H1 (cell line): ENCODE measurements at regions not wholly inside any gene's neighbourhood (a gene's known extent, or its start where the extent isn't known, plus 50 kb on each side); places are given as distances from the start of the nearest gene placed in this dataset.

ENCODE experiments used
- CTCF ChIA-PET: fragments of 300-600 bp; sonication (Branson Sonifier 250); formaldehyde crosslinking; loops from one replicate; lab custom pipeline; 2021; ENCODE audit not compliant: partially characterized antibody; lab: Charles Lee
- POLR2A ChIA-PET: fragments of 300-600 bp; sonication (Branson Sonifier 250); formaldehyde crosslinking; loops from one replicate; lab custom pipeline; 2021; ENCODE audit warnings: inconsistent platforms; ENCODE audit not compliant: partially characterized antibody; lab: Charles Lee
- DNase-seq, 2 experiments: peaks; one replicate each; pipeline versions ENCODE4 v3.0.0 to v3.0.0-alpha.2; 2010 to 2022; ENCODE audit warnings: low spot score in 2 of 2, low read depth in 1 of 2, mixed read lengths in 1 of 2
- FAIRE-seq: peaks from 2 replicates; lab custom pipeline; 2011; peaks lifted over from hg19 to GRCh38; lab: Jason Lieb, UNC
- H2AFZ ChIP-seq: 2 replicates; pipeline ENCODE4 v1.8.1; 2012; ENCODE audit warnings: low read length, inconsistent platforms
- H2AK5ac ChIP-seq: 2 replicates; pipeline ENCODE4 v1.6.1; 2013; ENCODE audit warnings: low read depth, low read length
- H2BK120ac ChIP-seq: replicated peaks from 2 replicates; pipeline ENCODE3; 2013; ENCODE audit warnings: low read depth, low read length, inconsistent platforms
- H2BK12ac ChIP-seq: 2 replicates; pipeline ENCODE4 v1.6.1; 2013; ENCODE audit warnings: low read depth, low read length
- H2BK15ac ChIP-seq: 2 replicates; pipeline ENCODE4 v1.6.1; 2013; ENCODE audit warnings: low read length
- H2BK20ac ChIP-seq: 2 replicates; pipeline ENCODE4 v1.6.1; 2013; ENCODE audit warnings: low read length
- H2BK5ac ChIP-seq: 2 replicates; pipeline ENCODE4 v1.6.1; 2013; ENCODE audit warnings: low read depth, low read length
- H3K14ac ChIP-seq: 2 replicates; pipeline ENCODE4 v1.6.1; 2013; ENCODE audit warnings: inconsistent platforms; ENCODE audit not compliant: insufficient read length
- H3K18ac ChIP-seq: 2 replicates; pipeline ENCODE4 v1.6.1; 2013; ENCODE audit warnings: low read length; ENCODE audit errors: extremely low read depth
- H3K23ac ChIP-seq: 2 replicates; pipeline ENCODE4 v1.6.1; 2013; ENCODE audit warnings: inconsistent platforms; ENCODE audit not compliant: insufficient read length
- H3K23me2 ChIP-seq: 2 replicates; pipeline ENCODE4 v1.6.1; 2013; ENCODE audit warnings: low read depth, low read length
- H3K27ac ChIP-seq: 2 replicates; pipeline ENCODE4 v1.6.1; 2011; ENCODE audit warnings: low read depth, low read length, inconsistent platforms
- H3K27me3 ChIP-seq, 4 experiments: replicated peaks in 1 of 4; 1 replicate in 1 of 4; 2 replicates in 3 of 4; pipeline versions ENCODE4 v1.6.1 to v1.8.1; 2011 to 2013; ENCODE audit warnings: low read length in 3 of 4, mild to moderate bottlenecking in 3 of 4, inconsistent platforms in 2 of 4, mixed read lengths in 2 of 4, moderate library complexity in 1 of 4; ENCODE audit not compliant: control insufficient read depth in 3 of 4, insufficient read depth in 3 of 4; ENCODE audit errors: extremely low read depth in 1 of 4
- H3K36me3 ChIP-seq, 4 experiments: 2 replicates each; pipeline versions ENCODE4 v1.6.1 to v1.8.1; 2011 to 2013; ENCODE audit warnings: mild to moderate bottlenecking in 4 of 4, low read length in 3 of 4, moderate library complexity in 2 of 4, control low read depth in 1 of 4, inconsistent platforms in 1 of 4; ENCODE audit not compliant: insufficient read depth in 4 of 4, control insufficient read depth in 2 of 4
- H3K4ac ChIP-seq: replicated peaks from 2 replicates; pipeline ENCODE3; 2013; ENCODE audit warnings: low read length, low read depth, mixed read lengths, inconsistent platforms; ENCODE audit not compliant: insufficient read length
- H3K4me1 ChIP-seq, 4 experiments: replicated peaks in 1 of 4; 1 replicate in 1 of 4; 2 replicates in 3 of 4; pipeline versions ENCODE4 v1.6.1 to v1.8.1; 2011 to 2013; ENCODE audit warnings: low read length in 3 of 4, inconsistent platforms in 2 of 4, mixed read lengths in 1 of 4; ENCODE audit not compliant: insufficient read depth in 4 of 4, control insufficient read depth in 3 of 4
- H3K4me2 ChIP-seq, 2 experiments: 2 replicates each; pipeline versions ENCODE4 v1.6.1 to v1.8.1; 2011 to 2013; ENCODE audit warnings: low read depth in 2 of 2, low read length in 2 of 2, control low read depth in 1 of 2, inconsistent platforms in 1 of 2, mild to moderate bottlenecking in 1 of 2; ENCODE audit not compliant: insufficient read depth in 1 of 2
- H3K4me3 ChIP-seq, 4 experiments: fragments of 200-600, 300-600 bp in 1 of 4; sonication (generic), shearing (Covaris generic), sonication (Bioruptor Twin) in 1 of 4; 2 replicates each; pipeline versions ENCODE4 v1.5.1 to v1.8.1; 2011 to 2016; ENCODE audit warnings: low read length in 4 of 4, low read depth in 3 of 4, control low read depth in 2 of 4, inconsistent platforms in 2 of 4, mild to moderate bottlenecking in 2 of 4, mixed read lengths in 1 of 4, moderate library complexity in 1 of 4; ENCODE audit not compliant: insufficient read depth in 2 of 4; ENCODE audit errors: extremely low read depth in 1 of 4
- H3K56ac ChIP-seq: replicated peaks from 2 replicates; pipeline ENCODE3; 2013; ENCODE audit warnings: low read depth, mild to moderate bottlenecking, mixed read lengths, low read length, inconsistent platforms; ENCODE audit not compliant: insufficient read length
- H3K79me1 ChIP-seq: 2 replicates; pipeline ENCODE4 v1.6.1; 2013; ENCODE audit warnings: low read depth, low read length, control low read depth
- H3K79me2 ChIP-seq, 2 experiments: 2 replicates each; pipeline versions ENCODE4 v1.6.1 to v1.8.1; 2012 to 2013; ENCODE audit warnings: low read length in 2 of 2, mild to moderate bottlenecking in 2 of 2, inconsistent platforms in 1 of 2; ENCODE audit not compliant: insufficient read depth in 2 of 2, control insufficient read depth in 1 of 2
- H3K9ac ChIP-seq, 4 experiments: replicated peaks in 1 of 4; 1 replicate in 1 of 4; 2 replicates in 3 of 4; pipeline versions ENCODE4 v1.6.1 to v1.8.1; 2011 to 2013; ENCODE audit warnings: low read depth in 3 of 4, low read length in 3 of 4, control low read depth in 2 of 4, mild to moderate bottlenecking in 2 of 4, moderate library complexity in 2 of 4, inconsistent platforms in 1 of 4; ENCODE audit errors: extremely low read depth in 1 of 4
- H3K9me3 ChIP-seq, 2 experiments: 2 replicates each; pipeline versions ENCODE4 v1.6.1 to v1.8.1; 2012 to 2013; ENCODE audit warnings: mild to moderate bottlenecking in 2 of 2, moderate library complexity in 2 of 2, control low read depth in 1 of 2, inconsistent platforms in 1 of 2, low read depth in 1 of 2, low read length in 1 of 2, mixed read lengths in 1 of 2; ENCODE audit not compliant: insufficient read depth in 2 of 2
- H4K20me1 ChIP-seq, 2 experiments: replicated peaks in 1 of 2; 2 replicates each; pipeline versions ENCODE3 to v1.8.1; 2011 to 2013; ENCODE audit warnings: inconsistent platforms in 2 of 2, low read length in 2 of 2, mild to moderate bottlenecking in 1 of 2; ENCODE audit not compliant: insufficient read depth in 2 of 2, control insufficient read depth in 1 of 2
- H4K5ac ChIP-seq: 2 replicates; pipeline ENCODE4 v1.6.1; 2013; ENCODE audit warnings: low read length, low read depth, mixed read lengths, inconsistent platforms; ENCODE audit not compliant: insufficient read length
- H4K8ac ChIP-seq: 2 replicates; pipeline ENCODE4 v1.8.0; 2013; ENCODE audit warnings: mild to moderate bottlenecking, moderate library complexity, low read length, inconsistent platforms; ENCODE audit not compliant: insufficient read depth; ENCODE audit errors: extremely low read depth
- H4K91ac ChIP-seq: replicated peaks from 2 replicates; pipeline ENCODE3; 2013; ENCODE audit warnings: low read length, mixed read lengths, inconsistent platforms; ENCODE audit not compliant: insufficient read length
- ATF2 ChIP-seq: IDR thresholded peaks from 2 replicates; pipeline ENCODE4 v1.6.1; 2012; ENCODE audit warnings: low read length, inconsistent platforms
- CTCF ChIP-seq, 3 experiments: IDR thresholded peaks; 1 replicate in 2 of 3; 2 replicates in 1 of 3; pipeline versions ENCODE4 v1.5.1 to v1.6.1; 2011; ENCODE audit warnings: low read length in 3 of 3, mild to moderate bottlenecking in 3 of 3, inconsistent platforms in 2 of 3, low read depth in 1 of 3, moderate library complexity in 1 of 3; ENCODE audit not compliant: insufficient read depth in 1 of 3; ENCODE audit errors: control extremely low read depth in 1 of 3
- EP300 ChIP-seq, 2 experiments: IDR thresholded peaks; 1 replicate in 1 of 2; 2 replicates in 1 of 2; pipeline ENCODE4 v1.6.1; 2011 to 2012; ENCODE audit warnings: low read depth in 2 of 2, low read length in 2 of 2, mild to moderate bottlenecking in 2 of 2, borderline replicate concordance in 1 of 2, inconsistent platforms in 1 of 2, moderate library complexity in 1 of 2
- JUN ChIP-seq: IDR thresholded peaks from 2 replicates; pipeline ENCODE4 v1.6.1; 2011; ENCODE audit warnings: low read depth, mild to moderate bottlenecking, improper control_type of control experiment, low read length
- RAD21 ChIP-seq, 2 experiments: IDR thresholded peaks in 1 of 2; conservative IDR thresholded peaks in 1 of 2; 2 replicates each; pipeline ENCODE4 v1.6.1; 2011; ENCODE audit warnings: low read depth in 2 of 2, low read length in 2 of 2, improper control_type of control experiment in 1 of 2, inconsistent platforms in 1 of 2, mild to moderate bottlenecking in 1 of 2, moderate library complexity in 1 of 2
- SRF ChIP-seq: IDR thresholded peaks from 2 replicates; pipeline ENCODE4 v1.6.1; 2011; ENCODE audit warnings: mild to moderate bottlenecking, low read depth, low read length, moderate library complexity
- TEAD4 ChIP-seq: IDR thresholded peaks from 2 replicates; pipeline ENCODE4 v1.6.1; 2012; ENCODE audit warnings: low read depth, low read length, inconsistent platforms, mixed read lengths
- WGBS, 2 experiments: shearing (Covaris generic) in 1 of 2; methylation state at CpG; one replicate each; pipeline versions ENCODE4 v1.1.6 to v1.1.7; 2013 to 2015; ENCODE audit warnings: low lambda C conversion rate in 2 of 2, mixed read lengths in 2 of 2, inconsistent platforms in 1 of 2, low coverage in 1 of 2, missing lambda C conversion rate in 1 of 2; ENCODE audit not compliant: insufficient replicate concordance in 2 of 2, insufficient coverage in 1 of 2, insufficient read length in 1 of 2; ENCODE audit errors: extremely low coverage in 1 of 2, missing lambda C conversion rate in 1 of 2; 5-methylcytosine and 5-hydroxymethylcytosine counted together

DNA sequence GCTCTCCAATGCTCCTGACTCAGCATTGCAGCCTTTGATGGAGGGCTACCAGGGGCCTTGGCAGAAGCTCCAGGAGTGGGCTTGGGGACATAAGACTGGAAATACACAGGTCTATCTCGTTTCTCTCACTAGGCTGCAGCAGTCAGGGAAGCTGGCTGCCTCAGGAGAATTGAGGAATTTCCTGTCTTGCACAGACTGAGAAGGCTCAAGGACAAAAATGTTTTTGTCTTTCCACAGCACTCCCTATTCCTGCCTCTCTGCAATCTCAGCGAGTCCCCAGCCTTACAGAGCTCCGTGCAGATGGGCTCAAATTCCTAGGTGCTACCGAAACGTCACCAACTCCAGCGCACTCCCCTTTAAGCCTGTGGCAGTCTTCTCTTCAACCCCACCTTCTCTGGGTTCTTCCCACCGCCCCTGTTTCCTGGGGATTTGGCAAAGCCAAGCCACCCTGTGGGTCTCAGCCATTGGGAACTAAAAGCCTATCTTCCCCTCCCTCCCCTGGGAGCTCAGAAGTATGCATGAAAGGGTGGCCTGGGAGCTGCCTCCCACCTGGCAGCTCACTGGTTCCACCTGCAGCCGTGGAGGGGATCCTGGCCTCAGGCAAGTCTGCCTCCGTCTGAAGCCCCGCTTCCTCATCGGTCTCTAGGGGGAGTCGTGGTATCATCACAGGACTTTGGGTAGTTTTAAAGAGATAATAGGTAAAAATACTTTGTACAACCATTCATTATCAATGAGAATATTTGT is 322.6 kb upstream of the FRG2C start:
- H2BK5ac ChIP-seq: no peak overlapping the region
- ChIA-PET CTCF (interaction anchor here (0.6 to 3.7 kb wide), 21 partner anchors 9 to 94 kb away, joined by 3 to 24 read pairs (median 3); no protein-coding TSS in a partner anchor), POLR2A (no interaction called here)
- H3K9me3 ChIP-seq: no peaks in the 10 kb centered on the region
- no peak overlapping the region for H3K23ac ChIP-seq
- no peaks in the 10 kb centered on the region for H3K36me3 ChIP-seq
- peak overlapping the region; percentile 78; the same call in 1 of the 2 replicates for H2AFZ ChIP-seq
- H4K91ac ChIP-seq: no peak overlapping the region
- no peak overlapping the region for H3K56ac ChIP-seq
- H4K8ac ChIP-seq: no peak overlapping the region; the same call in 1 of the 2 replicates
- H3K18ac ChIP-seq: 0 out of 2 replicates have a peak overlapping the region, but pooled peaks have one; percentile 54
- no peak overlapping the region for H4K5ac ChIP-seq
- H3K14ac ChIP-seq: no peak overlapping the region
- FAIRE-seq (peak; percentile 82), DNase-seq (peak; percentile 15 to 62)
- H3K4me1 ChIP-seq: no peaks in the 10 kb centered on the region; a peak in 1 of 7 replicates
- H3K4ac ChIP-seq: no peak overlapping the region
- no peak overlapping the region for H2BK120ac ChIP-seq
- H3K27me3 ChIP-seq: no peaks in the 10 kb centered on the region
- no peak overlapping the region for H2AK5ac ChIP-seq
- no peaks in the 10 kb centered on the region for H3K79me1 ChIP-seq
- H4K20me1 ChIP-seq: no peaks in the 10 kb centered on the region
- no peak overlapping the region for H3K9ac ChIP-seq
- H2BK20ac ChIP-seq: no peak overlapping the region
- H3K27ac ChIP-seq: no peak overlapping the region
- no peak overlapping the region for H2BK15ac ChIP-seq
- peak overlapping the region; percentile 25 to 39; a peak in 3 of 4 replicates for H3K4me2 ChIP-seq
- peak overlapping the region in 1 of 4 experiments; percentile 38; a peak in 1 of 8 replicates for H3K4me3 ChIP-seq
- H2BK12ac ChIP-seq: no peak overlapping the region
- 41% methylated on average over 12 of the region's 12 CpGs; no CpG with 5 or more reads in 1 of the 2 experiments for WGBS, 2 experiments
- H3K23me2 ChIP-seq: no peaks in the 10 kb centered on the region
- no peaks in the 10 kb centered on the region for H3K79me2 ChIP-seq
- no peak for TF ChIP-seq SRF
- TF ChIP-seq TEAD4: no peak
- TF ChIP-seq CTCF (IDR thresholded peaks at IDR 0.05; ENCODE audit: control extremely low read depth in 1 of 3, insufficient read depth in 1 of 3, low read depth in 1 of 3, low read length in 3 of 3): peak; percentile 45 to 73 (median 62)
- no peak for TF ChIP-seq ATF2
- TF ChIP-seq JUN: no peak
- TF ChIP-seq RAD21 (IDR thresholded peaks at IDR 0.05 in 1 of 2, conservative IDR thresholded peaks at IDR 0.05 in 1 of 2; ENCODE audit: low read depth in 2 of 2, low read length in 2 of 2): peak; percentile 54 to 58
- TF ChIP-seq EP300 (IDR thresholded peaks at IDR 0.05; ENCODE audit: borderline replicate concordance in 1 of 2, low read depth in 2 of 2, low read length in 2 of 2): no peak
